Astrocyte (in vitro differentiated cells and primary cell): ENCODE measurements at regions not wholly inside any gene's neighbourhood (a gene's known extent, or its start where the extent isn't known, plus 50 kb on each side); places are given as distances from the start of the nearest gene placed in this dataset.

Experiments used
- CTCF ChIP-seq: IDR thresholded peaks from 2 replicates; pipeline ENCODE4 v1.5.1; 2011; ENCODE audit warnings: low read depth, mild to moderate bottlenecking, inconsistent platforms, low read length, moderate library complexity; ENCODE audit not compliant: insufficient read depth
- EZH2 ChIP-seq: IDR thresholded peaks from 2 replicates; pipeline ENCODE4 v1.6.1; 2012; ENCODE audit warnings: mild to moderate bottlenecking, low read length, inconsistent platforms; ENCODE audit not compliant: insufficient read depth

GRCh38 chr3:98679986-98680385 is 83.2 kb upstream of the ST3GAL6 start:
- TF ChIP-seq CTCF (no peak), EZH2 (no peak)
